Muscle of leg (tissue), 3 donors: ENCODE measurements at regions not wholly inside any gene's neighbourhood (a gene's known extent, or its start where the extent isn't known, plus 50 kb on each side); places are given as distances from the start of the nearest gene placed in this dataset.

Experiments
- DNase-seq: peaks from one replicate; pipeline ENCODE4 v3.0.0; 2013
- H3K27ac ChIP-seq: one replicate; pipeline ENCODE4 v1.5.1; 2013; ENCODE audit warnings: mild to moderate bottlenecking, low read length, control low read depth
- H3K27me3 ChIP-seq: one replicate; pipeline ENCODE4 v1.6.1; 2013; ENCODE audit warnings: low read length; ENCODE audit not compliant: control insufficient read depth, insufficient read depth
- H3K36me3 ChIP-seq: one replicate; pipeline ENCODE4 v1.6.1; 2013; ENCODE audit warnings: low read length; ENCODE audit not compliant: control insufficient read depth, insufficient read depth
- H3K4me1 ChIP-seq: one replicate; pipeline ENCODE4 v1.6.1; 2013; ENCODE audit warnings: low read length; ENCODE audit not compliant: control insufficient read depth, insufficient read depth
- H3K4me3 ChIP-seq: one replicate; pipeline ENCODE4 v1.5.1; 2013; ENCODE audit warnings: low read length, control low read depth
- H3K9me3 ChIP-seq: replicated peaks from 2 replicates; pipeline ENCODE4 v1.6.1; 2013; ENCODE audit warnings: low read depth, low read length; ENCODE audit not compliant: control insufficient read depth
- WGBS: methylation state at CpG from one replicate; pipeline ENCODE4 v1.1.5; 2013; ENCODE audit warnings: missing lambda C conversion rate; ENCODE audit not compliant: insufficient coverage; 5-methylcytosine and 5-hydroxymethylcytosine counted together

DNA sequence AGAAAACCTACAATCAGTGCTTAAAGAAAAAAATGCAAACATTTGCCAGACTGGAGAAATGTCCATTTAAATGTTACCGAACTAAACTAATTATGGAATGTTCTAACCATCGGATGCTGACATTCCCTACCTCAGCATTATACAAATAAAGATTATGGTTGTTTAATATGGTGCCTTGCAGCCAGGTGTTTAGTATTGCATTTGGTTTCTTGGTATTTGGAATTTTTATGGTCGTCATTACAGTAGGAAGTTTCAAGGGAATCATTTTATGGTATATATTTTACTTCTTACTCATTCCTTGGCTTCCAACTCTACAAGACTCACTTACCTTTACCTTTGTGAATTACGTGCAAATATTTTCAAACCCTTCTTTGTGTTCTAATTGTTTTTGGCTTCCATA lies 103.1 kb upstream of the PNPLA4 start:
- peaks cover 12% of the 10 kb centered on the region for H3K27me3 ChIP-seq
- H3K27ac ChIP-seq, result no peak overlapping the region

DNA sequence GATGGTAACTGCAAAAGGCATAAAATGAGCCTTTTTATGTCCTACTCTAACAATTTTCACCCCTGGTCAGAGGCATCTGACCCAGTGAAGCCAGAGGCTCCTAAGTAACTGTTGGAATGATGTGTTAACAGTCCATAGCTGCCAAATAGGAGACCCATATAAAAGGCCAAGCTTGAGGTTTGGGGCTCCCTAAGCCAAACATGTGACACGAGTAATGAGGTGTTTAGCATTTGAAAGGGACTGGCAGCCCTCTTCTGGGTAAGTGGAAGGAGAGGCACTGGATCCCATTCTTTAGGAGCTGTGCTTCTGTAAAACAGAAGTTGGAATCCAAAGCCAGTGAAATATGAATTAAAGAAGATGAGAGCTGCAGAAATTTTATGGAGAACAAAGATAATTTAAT lies 100.6 kb upstream of the PNPLA4 start:
- H3K9me3 ChIP-seq, result no peaks in the 10 kb centered on the region
- H3K4me1 ChIP-seq, result no peaks in the 10 kb centered on the region
- no peak overlapping the region for H3K4me3 ChIP-seq
- peaks cover 7% of the 10 kb centered on the region for H3K27me3 ChIP-seq
- WGBS, result no CpG with 5 or more reads among the region's 1 CpG
- no peak for DNase-seq
- H3K27ac ChIP-seq, result no peak overlapping the region
- H3K36me3 ChIP-seq, result no peaks in the 10 kb centered on the region

More for the DNA sequence above, 103.1 kb upstream of the PNPLA4 start:
- WGBS, result no CpG with 5 or more reads among the region's 4 CpGs
- Histone ChIP-seq H3K9me3 (no peaks in the 10 kb centered on the region), H3K36me3 (no peaks in the 10 kb centered on the region), H3K4me1 (no peaks in the 10 kb centered on the region), H3K4me3 (no peak overlapping the region)
- no peak for DNase-seq

DNA sequence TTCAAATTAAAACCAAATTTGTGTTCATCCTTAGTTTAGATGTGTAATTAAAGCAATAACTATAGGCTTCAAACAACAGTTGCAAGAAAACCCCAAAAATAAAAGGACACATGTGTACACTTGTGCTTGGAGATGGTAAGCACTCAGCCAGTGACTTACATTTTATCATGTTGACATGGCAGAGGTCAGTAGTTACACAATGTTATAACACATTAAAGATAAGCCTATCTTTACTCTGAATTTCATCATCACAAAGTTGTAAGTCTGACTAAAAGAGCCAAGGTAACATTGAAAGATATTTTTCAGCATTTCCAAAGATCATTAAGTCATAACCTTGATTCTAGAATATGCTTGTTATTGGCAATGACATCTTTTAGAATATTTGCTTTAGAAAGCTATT lies 98.5 kb upstream of the PNPLA4 start:
- Histone ChIP-seq H3K4me1 (no peaks in the 10 kb centered on the region), H3K27ac (no peak overlapping the region), H3K4me3 (no peak overlapping the region), H3K36me3 (no peaks in the 10 kb centered on the region), H3K9me3 (no peaks in the 10 kb centered on the region), H3K27me3 (peaks cover 8% of the 10 kb centered on the region)
- DNase-seq, result no peak

DNA sequence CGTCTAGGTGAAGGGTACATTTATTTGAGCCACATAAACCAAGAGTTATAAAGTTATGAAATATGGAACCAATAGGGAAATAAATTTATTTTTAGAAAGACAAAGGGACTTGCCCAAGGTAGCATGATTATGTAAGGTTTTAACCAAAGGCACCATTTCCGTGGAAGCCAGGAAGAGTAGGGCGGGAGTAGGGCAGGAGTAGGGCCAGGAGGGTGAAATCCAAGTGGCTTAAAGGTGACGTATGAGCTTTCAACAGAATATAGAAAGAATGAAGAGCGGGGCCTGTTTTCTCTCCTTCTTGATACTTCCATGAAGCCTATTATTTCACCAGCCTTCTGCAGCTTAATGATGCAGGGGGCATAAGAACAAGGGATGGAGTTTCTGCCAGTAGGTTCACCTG lies 91.7 kb upstream of the PNPLA4 start:
- Histone ChIP-seq H3K36me3 (no peaks in the 10 kb centered on the region), H3K27me3 (peaks cover 25% of the 10 kb centered on the region), H3K4me3 (no peak overlapping the region), H3K27ac (no peak overlapping the region), H3K4me1 (no peaks in the 10 kb centered on the region), H3K9me3 (no peaks in the 10 kb centered on the region)
- no peak for DNase-seq
- 62% methylated on average over 2 of the region's 5 CpGs for WGBS

DNA sequence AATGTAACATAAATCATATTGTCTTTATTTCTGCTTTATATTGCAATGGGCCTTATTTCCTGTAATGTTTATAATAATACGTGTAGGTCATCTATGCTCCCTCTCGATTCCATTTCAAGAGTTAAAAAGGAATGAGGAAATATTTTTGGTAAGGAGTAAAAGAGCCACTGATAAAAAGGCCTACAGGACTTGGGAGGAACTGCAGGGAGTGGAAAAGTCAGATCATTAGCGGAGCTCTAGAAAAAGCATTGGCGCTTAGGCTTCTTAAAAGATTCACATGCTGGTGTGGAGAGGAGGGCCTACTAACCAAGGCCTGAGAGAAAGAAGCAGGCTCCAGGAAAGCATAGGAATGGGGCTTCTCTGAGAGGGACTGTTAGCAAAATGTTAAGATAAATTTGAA lies 82.9 kb upstream of the PNPLA4 start:
- no peak for DNase-seq
- 85% methylated on average over 4 of the region's 4 CpGs for WGBS
- no peak overlapping the region for H3K27ac ChIP-seq

DNA sequence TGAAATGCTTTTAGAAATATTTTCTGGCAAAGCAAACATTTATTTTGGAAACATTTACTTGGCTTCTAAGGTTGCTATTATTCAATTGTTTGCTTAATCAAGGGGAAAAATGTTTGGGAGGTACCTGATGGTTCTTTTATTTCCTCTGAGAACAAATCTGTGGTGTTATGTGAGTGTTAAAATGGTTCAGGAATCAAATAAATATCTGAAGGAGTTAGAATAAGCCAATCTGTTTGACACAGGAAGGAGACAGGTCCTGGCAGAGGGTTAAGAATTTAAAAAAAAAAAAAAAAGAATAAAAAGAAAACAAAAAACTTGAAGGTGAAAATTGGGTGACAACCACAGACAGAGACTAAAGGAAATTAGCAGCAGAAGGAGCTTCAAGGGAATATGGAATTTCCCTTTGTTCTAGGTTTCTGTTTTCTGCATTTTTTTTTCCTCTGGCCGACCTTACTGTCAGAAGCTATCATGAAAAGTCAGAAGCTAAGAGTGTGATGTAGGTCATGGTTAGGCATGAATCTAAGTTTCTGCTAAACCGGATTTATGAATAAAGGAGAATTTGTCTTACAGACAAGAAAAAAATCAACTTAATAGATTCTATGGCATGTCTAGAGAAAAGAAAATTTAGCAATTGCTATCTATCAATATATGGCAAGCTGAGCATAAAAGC lies 78.6 kb upstream of the PNPLA4 start:
- H3K36me3 ChIP-seq, result no peaks in the 10 kb centered on the region
- H3K4me3 ChIP-seq, result no peak overlapping the region
- WGBS, result no CpG with 5 or more reads among the region's 2 CpGs
- no peaks in the 10 kb centered on the region for H3K9me3 ChIP-seq
- no peaks in the 10 kb centered on the region for H3K4me1 ChIP-seq
- peaks cover 6% of the 10 kb centered on the region for H3K27me3 ChIP-seq
- no peak overlapping the region for H3K27ac ChIP-seq
- DNase-seq, result no peak

More for the DNA sequence above, 82.9 kb upstream of the PNPLA4 start:
- Histone ChIP-seq H3K9me3 (no peaks in the 10 kb centered on the region), H3K4me1 (no peaks in the 10 kb centered on the region), H3K27me3 (peaks cover 13% of the 10 kb centered on the region), H3K36me3 (no peaks in the 10 kb centered on the region), H3K4me3 (no peak overlapping the region)

DNA sequence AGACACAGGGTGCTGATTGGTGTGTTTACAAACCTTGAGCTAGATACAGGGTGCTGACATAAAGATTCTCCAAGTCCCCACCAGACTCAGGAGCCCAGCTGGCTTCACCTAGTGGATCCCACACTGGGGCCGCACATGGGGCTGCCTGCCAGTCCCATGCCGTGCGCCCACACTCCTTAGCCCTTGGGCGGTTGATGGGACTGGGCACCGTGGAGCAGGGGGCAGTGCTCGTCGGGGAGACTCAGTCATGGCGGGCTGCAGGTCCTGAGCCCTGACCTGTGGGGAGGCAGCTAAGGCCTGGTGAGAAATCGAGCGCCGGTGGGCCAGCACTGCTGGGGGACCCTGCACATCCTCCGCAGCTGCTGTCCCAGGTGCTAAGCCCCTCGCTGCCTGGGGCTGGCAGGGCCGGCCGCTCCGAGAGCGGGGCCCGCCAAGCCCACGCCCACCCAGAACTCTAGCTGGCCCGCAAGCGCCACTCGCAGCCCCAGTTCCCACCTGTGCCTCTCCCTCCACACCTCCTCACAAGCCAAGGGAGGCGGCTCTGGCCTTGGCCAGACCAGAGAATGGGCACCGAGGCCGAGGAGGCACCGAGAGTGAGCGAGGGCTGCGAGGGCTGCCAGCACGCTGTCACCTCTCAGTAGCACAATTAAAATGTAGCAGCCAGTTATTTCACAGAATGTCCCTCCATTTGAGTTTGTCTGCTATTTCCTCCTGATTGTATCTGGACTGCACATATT lies 76.1 kb upstream of the PNPLA4 start:
- Histone ChIP-seq H3K27ac (no peak overlapping the region), H3K36me3 (no peaks in the 10 kb centered on the region), H3K4me3 (no peak overlapping the region), H3K9me3 (peaks cover 3% of the 10 kb centered on the region), H3K4me1 (no peaks in the 10 kb centered on the region), H3K27me3 (peaks cover 6% of the 10 kb centered on the region)
- WGBS, result 93% methylated on average over 29 of the region's 29 CpGs
- DNase-seq, result no peak

DNA sequence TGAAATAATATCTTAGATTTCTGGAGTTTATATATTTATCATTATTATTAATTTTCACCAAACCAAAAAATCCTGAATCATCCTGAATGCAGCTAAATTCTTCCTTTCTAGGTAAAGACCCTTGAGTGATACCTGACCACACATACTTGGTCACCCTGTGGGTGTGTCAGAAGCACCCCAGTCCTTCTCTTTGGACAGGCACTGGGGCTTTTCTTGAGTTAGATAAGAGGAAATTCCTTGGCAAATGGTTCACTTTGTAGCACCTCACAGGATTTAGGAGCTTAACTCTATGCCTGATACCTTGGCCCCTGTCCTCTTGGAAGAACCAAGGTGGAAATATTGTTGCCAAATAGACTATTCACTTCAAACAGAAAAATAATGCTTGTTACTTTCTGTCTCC lies 69.6 kb upstream of the PNPLA4 start:
- H3K27me3 ChIP-seq, result peaks cover 4% of the 10 kb centered on the region
- no peak overlapping the region for H3K27ac ChIP-seq
- H3K36me3 ChIP-seq, result no peaks in the 10 kb centered on the region
- no peak overlapping the region for H3K4me3 ChIP-seq
- peaks cover 3% of the 10 kb centered on the region for H3K9me3 ChIP-seq
- DNase-seq, result no peak
- no peaks in the 10 kb centered on the region for H3K4me1 ChIP-seq

DNA sequence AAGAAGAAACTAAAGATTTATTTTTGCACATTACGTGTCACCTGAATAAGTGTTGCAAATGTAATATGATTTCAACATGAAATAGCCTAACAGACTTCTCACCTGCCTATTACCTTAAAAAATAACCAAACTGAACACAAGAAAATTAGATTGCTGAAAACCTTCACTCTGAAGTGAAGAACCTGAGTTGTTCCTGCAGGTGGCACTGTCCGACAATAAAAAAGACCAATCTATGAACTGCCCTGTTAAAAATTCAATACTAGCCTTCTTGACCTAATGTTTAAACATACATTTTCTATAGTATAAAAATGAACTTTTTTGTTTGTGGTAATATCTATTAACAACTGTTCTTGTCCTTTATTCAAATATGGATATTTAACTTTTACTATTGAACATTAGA lies 69.2 kb upstream of the PNPLA4 start:
- H3K9me3 ChIP-seq, result peaks cover 3% of the 10 kb centered on the region
- no peaks in the 10 kb centered on the region for H3K4me1 ChIP-seq
- H3K4me3 ChIP-seq, result no peak overlapping the region
- H3K27ac ChIP-seq, result no peak overlapping the region
- H3K27me3 ChIP-seq, result peaks cover 4% of the 10 kb centered on the region
- peak; percentile 53 for DNase-seq
- no peaks in the 10 kb centered on the region for H3K36me3 ChIP-seq
- WGBS, result no CpG with 5 or more reads among the region's 2 CpGs

DNA sequence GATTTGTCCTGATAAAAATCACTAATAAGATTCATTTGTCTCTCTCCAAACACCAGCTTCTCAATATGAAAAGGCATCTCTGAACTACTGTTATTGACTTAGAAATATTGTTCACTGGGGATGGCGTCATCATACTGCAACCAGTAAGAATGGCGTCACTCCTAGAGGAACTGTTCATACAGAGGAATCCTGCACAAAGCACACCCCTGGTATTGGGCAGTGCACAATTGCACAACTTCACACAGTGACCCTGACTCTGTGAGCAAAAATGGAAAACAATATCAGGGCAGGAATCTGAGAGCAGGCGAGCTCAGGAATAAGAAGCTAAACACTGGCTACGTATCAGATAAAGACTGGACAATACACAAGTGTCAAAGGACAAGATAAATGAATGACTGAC lies 66.7 kb upstream of the PNPLA4 start:
- WGBS, result 96% methylated on average over 4 of the region's 4 CpGs
- Histone ChIP-seq H3K27ac (no peak overlapping the region), H3K4me3 (no peak overlapping the region), H3K36me3 (no peaks in the 10 kb centered on the region), H3K27me3 (peaks cover 9% of the 10 kb centered on the region), H3K4me1 (no peaks in the 10 kb centered on the region), H3K9me3 (peaks cover 3% of the 10 kb centered on the region)
- DNase-seq, result no peak
